H9 (cell line): ENCODE measurements at regions not wholly inside any gene's neighbourhood (a gene's known extent, or its start where the extent isn't known, plus 50 kb on each side); places are given as distances from the start of the nearest gene placed in this dataset.

Experiments
- DNase-seq: peaks from one replicate; pipeline ENCODE4 v3.0.0-alpha.2; 2017
- H2AFZ ChIP-seq: one replicate; pipeline ENCODE4 v1.6.1; 2013; ENCODE audit warnings: mild to moderate bottlenecking, low read length, control low read depth, moderate library complexity
- H2AK5ac ChIP-seq: 2 replicates; pipeline ENCODE4 v1.6.1; 2013; ENCODE audit warnings: low read length, control low read depth, mixed read lengths; ENCODE audit not compliant: insufficient read length
- H2BK120ac ChIP-seq: one replicate; pipeline ENCODE4 v1.6.1; 2013; ENCODE audit warnings: low read depth, mild to moderate bottlenecking, low read length, control low read depth, inconsistent platforms; ENCODE audit not compliant: poor library complexity, severe bottlenecking
- H2BK12ac ChIP-seq: 2 replicates; pipeline ENCODE4 v1.6.1; 2013; ENCODE audit warnings: low read length, control low read depth, mixed read lengths, low read depth; ENCODE audit not compliant: insufficient read length
- H2BK15ac ChIP-seq: 2 replicates; pipeline ENCODE4 v1.6.1; 2013; ENCODE audit warnings: low read depth, low read length, control low read depth
- H2BK20ac ChIP-seq: one replicate; pipeline ENCODE4 v1.6.1; 2013; ENCODE audit warnings: low read depth, mild to moderate bottlenecking, low read length, control low read depth, inconsistent platforms; ENCODE audit not compliant: poor library complexity, severe bottlenecking
- H2BK5ac ChIP-seq: 2 replicates; pipeline ENCODE4 v1.6.1; 2013; ENCODE audit warnings: low read length, control low read depth, mixed read lengths; ENCODE audit not compliant: insufficient read length
- H3K14ac ChIP-seq: 2 replicates; pipeline ENCODE4 v1.6.1; 2013; ENCODE audit warnings: low read length, control low read depth; ENCODE audit not compliant: insufficient read depth
- H3K18ac ChIP-seq: 2 replicates; pipeline ENCODE4 v1.6.1; 2013; ENCODE audit warnings: low read depth, mild to moderate bottlenecking, mixed read lengths, low read length, control low read depth; ENCODE audit not compliant: insufficient read length
- H3K23ac ChIP-seq: 2 replicates; pipeline ENCODE4 v1.6.1; 2013; ENCODE audit warnings: low read length, control low read depth, mixed read lengths, low read depth; ENCODE audit not compliant: insufficient read length
- H3K23me2 ChIP-seq: 2 replicates; pipeline ENCODE4 v1.6.1; 2013; ENCODE audit warnings: low read depth, mild to moderate bottlenecking, mixed read lengths, low read length, control low read depth; ENCODE audit not compliant: insufficient read length, poor library complexity, severe bottlenecking
- H3K27ac ChIP-seq: 2 replicates; pipeline ENCODE4 v1.5.1; 2013; ENCODE audit warnings: low read length, control low read depth, mixed read lengths, low read depth; ENCODE audit not compliant: insufficient read length
- H3K27me3 ChIP-seq: 2 replicates; pipeline ENCODE4 v1.6.1; 2013; ENCODE audit warnings: low read length, control low read depth, inconsistent platforms; ENCODE audit not compliant: insufficient read depth
- H3K4ac ChIP-seq: 2 replicates; pipeline ENCODE4 v1.6.1; 2013; ENCODE audit warnings: low read depth, mild to moderate bottlenecking, control low read depth, inconsistent platforms, low read length, moderate library complexity
- H3K4me1 ChIP-seq: 2 replicates; pipeline ENCODE4 v1.6.1; 2013; ENCODE audit warnings: low read length, control low read depth, inconsistent platforms; ENCODE audit not compliant: insufficient read depth
- H3K4me2 ChIP-seq: 2 replicates; pipeline ENCODE4 v1.6.1; 2013; ENCODE audit warnings: low read length, control low read depth, mixed read lengths; ENCODE audit not compliant: insufficient read length, insufficient read depth
- H3K56ac ChIP-seq: 2 replicates; pipeline ENCODE4 v1.6.1; 2013; ENCODE audit warnings: low read depth, mild to moderate bottlenecking, mixed read lengths, low read length, control low read depth; ENCODE audit not compliant: insufficient read length
- H3K79me1 ChIP-seq: 2 replicates; pipeline ENCODE4 v1.6.1; 2013; ENCODE audit warnings: low read depth, mild to moderate bottlenecking, moderate library complexity, low read length, control low read depth, inconsistent platforms; ENCODE audit not compliant: insufficient read depth, poor library complexity, severe bottlenecking
- H3K79me2 ChIP-seq: 2 replicates; pipeline ENCODE4 v1.6.1; 2013; ENCODE audit warnings: low read length, control low read depth, inconsistent platforms; ENCODE audit not compliant: insufficient read depth
- H3K9ac ChIP-seq: 2 replicates; pipeline ENCODE4 v1.6.1; 2013; ENCODE audit warnings: low read length, control low read depth, mixed read lengths; ENCODE audit not compliant: insufficient read length; ENCODE audit errors: extremely low read depth
- H3K9me3 ChIP-seq: one replicate; pipeline ENCODE4 v1.6.1; 2013; ENCODE audit warnings: low read depth, low read length, inconsistent platforms; ENCODE audit not compliant: control insufficient read depth
- H3T11ph ChIP-seq: one replicate; pipeline ENCODE4 v1.6.1; 2013; ENCODE audit warnings: mild to moderate bottlenecking, low read length, control low read depth, inconsistent platforms
- H4K20me1 ChIP-seq: one replicate; pipeline ENCODE4 v1.6.1; 2013; ENCODE audit not compliant: control insufficient read depth, insufficient read length, insufficient read depth
- H4K5ac ChIP-seq: 2 replicates; pipeline ENCODE4 v1.6.1; 2013; ENCODE audit warnings: low read depth, mild to moderate bottlenecking, mixed read lengths, low read length, control low read depth; ENCODE audit not compliant: insufficient read length
- H4K8ac ChIP-seq: replicated peaks from 2 replicates; pipeline ENCODE4 v1.6.1; 2013; ENCODE audit warnings: low read length, control low read depth, mixed read lengths, low read depth; ENCODE audit not compliant: insufficient read length
- H4K91ac ChIP-seq: 2 replicates; pipeline ENCODE4 v1.6.1; 2013; ENCODE audit warnings: low read depth, mild to moderate bottlenecking, moderate library complexity, mixed read lengths, low read length, control low read depth; ENCODE audit not compliant: insufficient read length
- H3K27ac Mint-ChIP-seq, 3 experiments: 2 replicates in 2 of 3; 3 replicates in 1 of 3; pipeline ENCODE4 v1.8.0; 2020 to 2021; ENCODE audit warnings: mixed read lengths in 3 of 3, mild to moderate bottlenecking in 1 of 3, moderate library complexity in 1 of 3
- H3K27me3 Mint-ChIP-seq: 2 replicates; pipeline ENCODE4 v1.8.0; 2021; ENCODE audit warnings: low read depth, mild to moderate bottlenecking, moderate library complexity, mixed read lengths
- H3K36me3 Mint-ChIP-seq, 3 experiments: 2 replicates in 2 of 3; 3 replicates in 1 of 3; pipeline ENCODE4 v1.8.0; 2020 to 2021; ENCODE audit warnings: low read depth in 3 of 3, mixed read lengths in 3 of 3; ENCODE audit not compliant: insufficient read depth in 1 of 3
- H3K4me1 Mint-ChIP-seq, 2 experiments: 2 replicates each; pipeline ENCODE4 v1.8.0; 2020; ENCODE audit warnings: mixed read lengths in 2 of 2
- H3K4me3 Mint-ChIP-seq, 2 experiments: 2 replicates in 1 of 2; 3 replicates in 1 of 2; pipeline ENCODE4 v1.8.0; 2020 to 2021; ENCODE audit warnings: mild to moderate bottlenecking in 2 of 2, mixed read lengths in 2 of 2, moderate library complexity in 1 of 2
- H3K9me3 Mint-ChIP-seq, 2 experiments: 2 replicates in 1 of 2; 3 replicates in 1 of 2; pipeline ENCODE4 v1.8.0; 2020; ENCODE audit warnings: mild to moderate bottlenecking in 2 of 2, mixed read lengths in 2 of 2, moderate library complexity in 1 of 2
- WGBS: extraction: QIAGEN DNeasy Blood & Tissue Kit; methylation state at CpG from one replicate; pipeline ENCODE4 v1.1.7; 2013; ENCODE audit warnings: missing lambda C conversion rate, low lambda C conversion rate, mixed read lengths; ENCODE audit not compliant: insufficient read length; ENCODE audit errors: extremely low coverage; 5-methylcytosine and 5-hydroxymethylcytosine counted together
- TF ChIP-seq, protein P1 (sequence below): fragments of 200-600 bp; sonication (generic); conservative IDR thresholded peaks from 3 replicates; pipeline ENCODE4 v1.8.0; 2021; ENCODE audit warnings: antibody characterized with exemption, mild to moderate bottlenecking

DNA sequence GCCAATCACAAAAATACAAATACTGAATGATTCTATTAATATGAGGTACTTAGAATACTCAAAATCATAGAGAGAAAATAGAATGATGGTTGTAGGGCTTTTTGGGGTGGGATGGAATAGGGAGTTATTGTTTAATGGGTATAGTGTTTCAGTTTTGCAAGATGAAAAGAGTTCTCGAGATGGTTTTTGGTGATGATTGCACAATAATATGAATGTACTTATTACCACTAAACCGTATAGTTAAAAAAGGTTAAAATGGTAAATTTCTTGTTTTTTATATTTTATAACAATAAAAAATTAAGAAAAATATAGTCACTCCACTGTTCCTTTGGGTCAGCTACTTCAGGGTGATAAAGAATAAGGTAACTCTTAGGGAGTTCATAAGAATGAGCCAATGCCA, 560.1 kb downstream of the TDRD15 start:
- no peak overlapping the region for H2BK5ac ChIP-seq
- H4K91ac ChIP-seq = no peak overlapping the region
- no peak overlapping the region for H4K8ac ChIP-seq
- H3K27ac ChIP-seq = no peak overlapping the region
- no peak overlapping the region for H3K9ac ChIP-seq
- H3K4me3 Mint-ChIP-seq = no peak overlapping the region
- no peak overlapping the region for H2AFZ ChIP-seq
- no peak overlapping the region for H3K27ac Mint-ChIP-seq
- H3K4ac ChIP-seq = no peak overlapping the region
- no peaks in the 10 kb centered on the region for H3K27me3 ChIP-seq
- WGBS = 100% methylated on average over 1 of the region's 2 CpGs
- no peaks in the 10 kb centered on the region for H3K79me1 ChIP-seq
- H3K4me2 ChIP-seq = no peak overlapping the region
- no peak overlapping the region for H2BK15ac ChIP-seq
- no peak overlapping the region for H3T11ph ChIP-seq
- H3K18ac ChIP-seq = no peak overlapping the region
- no peaks in the 10 kb centered on the region for H3K36me3 Mint-ChIP-seq
- TF ChIP-seq, protein P1, sequence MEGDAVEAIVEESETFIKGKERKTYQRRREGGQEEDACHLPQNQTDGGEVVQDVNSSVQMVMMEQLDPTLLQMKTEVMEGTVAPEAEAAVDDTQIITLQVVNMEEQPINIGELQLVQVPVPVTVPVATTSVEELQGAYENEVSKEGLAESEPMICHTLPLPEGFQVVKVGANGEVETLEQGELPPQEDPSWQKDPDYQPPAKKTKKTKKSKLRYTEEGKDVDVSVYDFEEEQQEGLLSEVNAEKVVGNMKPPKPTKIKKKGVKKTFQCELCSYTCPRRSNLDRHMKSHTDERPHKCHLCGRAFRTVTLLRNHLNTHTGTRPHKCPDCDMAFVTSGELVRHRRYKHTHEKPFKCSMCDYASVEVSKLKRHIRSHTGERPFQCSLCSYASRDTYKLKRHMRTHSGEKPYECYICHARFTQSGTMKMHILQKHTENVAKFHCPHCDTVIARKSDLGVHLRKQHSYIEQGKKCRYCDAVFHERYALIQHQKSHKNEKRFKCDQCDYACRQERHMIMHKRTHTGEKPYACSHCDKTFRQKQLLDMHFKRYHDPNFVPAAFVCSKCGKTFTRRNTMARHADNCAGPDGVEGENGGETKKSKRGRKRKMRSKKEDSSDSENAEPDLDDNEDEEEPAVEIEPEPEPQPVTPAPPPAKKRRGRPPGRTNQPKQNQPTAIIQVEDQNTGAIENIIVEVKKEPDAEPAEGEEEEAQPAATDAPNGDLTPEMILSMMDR = no peak
- no peak overlapping the region for H3K23ac ChIP-seq
- no peaks in the 10 kb centered on the region for H4K20me1 ChIP-seq
- no peak overlapping the region for H2BK12ac ChIP-seq
- H3K27me3 Mint-ChIP-seq = no peaks in the 10 kb centered on the region
- H2BK20ac ChIP-seq = no peak overlapping the region
- no peak for DNase-seq
- no peaks in the 10 kb centered on the region for H3K79me2 ChIP-seq
- H3K9me3 Mint-ChIP-seq = peaks cover 0 to 2% of the 10 kb centered on the region in 2 experiments; a peak in 2 of 5 replicates
- H3K4me1 ChIP-seq = no peaks in the 10 kb centered on the region
- H3K4me1 Mint-ChIP-seq = no peaks in the 10 kb centered on the region
- no peaks in the 10 kb centered on the region for H3K9me3 ChIP-seq
- no peak overlapping the region for H3K56ac ChIP-seq
- H3K14ac ChIP-seq = no peak overlapping the region
- H2BK120ac ChIP-seq = no peak overlapping the region
- no peak overlapping the region for H4K5ac ChIP-seq
- no peaks in the 10 kb centered on the region for H3K23me2 ChIP-seq
- no peak overlapping the region for H2AK5ac ChIP-seq
